NCI-H1417 (cell line): ENCODE measurements at regions not wholly inside any gene's neighbourhood (a gene's known extent, or its start where the extent isn't known, plus 50 kb on each side); places are given as distances from the start of the nearest gene placed in this dataset.
A peak's percentile ranks its signal among the peaks of the same experiment; 100 is the strongest.
"Not testable (repeated sequence)": the region's sequence is repeated elsewhere in the genome, so short reads cannot be mapped to it uniquely, and the experiment has no call there.

Experiments used
- DNase-seq, 3 experiments: peaks; one replicate each; lab custom pipeline; 2025; lab: John Stamatoyannopoulos, UW

- DNase-seq = no peak
These were observed 369.2 kb upstream of the NRP1 start for GRCh38 chr10:33703501-33704213.

DNA sequence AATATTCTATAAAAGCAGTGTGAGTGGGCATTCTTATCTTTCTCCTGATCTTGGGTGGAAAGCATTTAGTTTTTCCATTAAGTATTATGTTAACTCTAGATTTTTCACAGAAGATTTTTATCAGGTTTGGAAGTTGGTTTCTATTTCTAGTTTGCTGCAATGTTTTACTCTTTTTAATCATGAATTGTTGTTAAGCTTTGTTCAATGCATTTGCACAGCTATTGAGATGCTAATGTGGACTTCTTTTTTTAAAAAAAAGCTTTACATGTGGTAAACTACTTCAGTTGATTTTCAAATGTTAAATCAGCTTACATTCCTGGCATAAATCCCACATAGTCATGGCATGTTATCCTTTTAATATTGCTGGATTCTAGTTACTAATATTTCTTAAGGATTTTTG is 363.6 kb upstream of the NRP1 start:
- DNase-seq = no peak

DNA sequence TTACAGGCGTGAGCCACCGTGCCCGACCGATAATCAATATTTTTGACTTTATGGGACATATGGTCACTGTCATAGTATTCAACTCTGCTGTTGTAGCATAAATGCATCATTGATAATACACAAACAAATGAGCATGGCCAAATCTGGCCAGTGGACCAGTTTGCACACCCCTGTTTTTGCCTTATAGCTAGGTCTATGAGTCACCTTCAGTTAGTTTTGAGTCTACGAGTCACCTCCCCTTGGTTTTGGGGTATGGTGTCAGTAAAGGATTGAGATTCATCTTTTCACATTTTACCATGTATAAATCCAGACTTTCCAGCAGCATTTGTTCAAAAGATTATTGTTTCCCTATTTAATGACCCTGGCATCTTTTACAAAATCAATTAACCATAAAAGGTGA is 362.5 kb upstream of the NRP1 start:
- no peak for DNase-seq

DNA sequence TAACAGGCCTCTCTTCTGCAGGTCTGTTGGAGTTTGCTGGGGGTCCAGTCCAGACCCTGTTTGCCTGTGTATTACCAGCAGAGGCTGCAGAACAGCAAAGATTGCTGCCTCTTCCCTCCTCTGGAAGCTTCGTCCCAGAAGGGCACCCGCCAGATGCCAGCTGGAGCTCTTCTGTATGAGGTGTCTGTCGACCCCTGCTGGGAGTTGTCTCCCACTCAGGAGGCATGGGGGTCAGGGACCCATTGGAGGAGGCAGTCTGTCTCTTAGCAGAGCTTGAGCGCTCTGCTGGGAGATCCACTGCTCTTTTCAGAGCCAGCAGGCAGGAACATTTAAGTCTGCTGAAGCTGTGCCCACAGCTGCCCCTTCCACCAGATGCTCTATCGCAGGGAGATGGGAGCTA is 361.1 kb upstream of the NRP1 start:
- no peak for DNase-seq

DNA sequence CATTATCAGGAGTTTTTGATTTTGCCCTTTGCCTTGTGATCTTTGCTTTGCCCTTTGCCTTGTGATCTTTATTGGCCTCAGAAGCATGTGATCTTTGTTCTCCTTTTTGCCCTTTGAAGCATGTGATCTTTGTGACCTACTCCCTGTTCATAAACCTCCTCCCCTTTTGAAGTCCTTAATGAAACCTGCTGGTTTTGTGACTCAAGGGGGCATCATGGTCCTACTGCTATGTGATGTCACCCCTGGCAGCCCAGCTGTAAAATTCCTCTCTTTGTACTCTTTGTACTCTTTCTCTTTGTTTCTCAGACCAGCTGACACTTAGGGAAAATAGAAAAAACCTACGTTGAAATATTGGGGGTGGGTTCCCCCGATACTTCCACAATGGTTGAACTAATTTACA is 356.1 kb upstream of the NRP1 start:
- DNase-seq = not testable (repeated sequence)

DNA sequence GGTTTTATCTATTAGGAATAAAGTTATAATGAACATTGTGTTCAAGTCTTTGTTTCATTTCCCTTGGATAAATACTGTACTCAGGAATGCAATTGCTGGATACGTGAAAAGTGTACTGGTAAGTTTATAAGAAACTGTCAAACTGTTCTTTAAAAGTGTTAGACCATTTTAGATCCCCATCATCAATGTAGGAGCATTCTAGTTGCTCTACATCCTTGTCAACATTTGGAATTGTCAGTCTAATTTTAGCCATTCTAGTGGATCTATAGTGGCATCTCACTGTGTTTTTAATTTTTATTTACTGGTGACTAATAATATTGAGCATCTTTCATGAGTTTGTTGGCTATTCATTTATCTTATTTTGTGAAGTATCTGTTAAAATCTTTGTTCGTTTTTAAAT is 354.0 kb upstream of the NRP1 start:
- no peak for DNase-seq

DNA sequence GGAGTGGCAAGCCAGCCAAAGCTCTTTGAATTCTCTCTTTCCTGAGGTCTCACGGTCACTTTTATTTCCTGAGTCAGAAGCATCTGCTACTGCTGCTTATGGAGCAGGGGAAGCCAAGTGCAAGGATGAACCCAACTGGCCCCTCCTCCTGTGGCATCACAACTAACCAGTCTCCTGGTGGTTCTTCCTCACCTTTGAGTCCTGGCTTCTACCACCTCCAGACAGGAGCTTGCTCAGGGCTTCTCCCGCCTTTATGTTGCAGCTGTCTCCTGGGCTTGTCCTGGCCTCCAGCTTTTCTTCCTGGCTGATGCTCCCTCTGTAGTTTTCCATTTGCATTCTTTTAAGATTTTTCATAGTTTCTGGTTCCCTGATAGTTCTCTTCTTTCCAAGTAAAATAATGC is 349.7 kb upstream of the NRP1 start:
- DNase-seq = no peak

- no peak for DNase-seq
These were observed 347.1 kb upstream of the NRP1 start for GRCh38 chr10:33681595-33681994.

GRCh38 chr10:33680036-33680435 is 345.6 kb upstream of the NRP1 start:
- DNase-seq = peak in 2 of 3 experiments; percentile 3 to 16

DNA sequence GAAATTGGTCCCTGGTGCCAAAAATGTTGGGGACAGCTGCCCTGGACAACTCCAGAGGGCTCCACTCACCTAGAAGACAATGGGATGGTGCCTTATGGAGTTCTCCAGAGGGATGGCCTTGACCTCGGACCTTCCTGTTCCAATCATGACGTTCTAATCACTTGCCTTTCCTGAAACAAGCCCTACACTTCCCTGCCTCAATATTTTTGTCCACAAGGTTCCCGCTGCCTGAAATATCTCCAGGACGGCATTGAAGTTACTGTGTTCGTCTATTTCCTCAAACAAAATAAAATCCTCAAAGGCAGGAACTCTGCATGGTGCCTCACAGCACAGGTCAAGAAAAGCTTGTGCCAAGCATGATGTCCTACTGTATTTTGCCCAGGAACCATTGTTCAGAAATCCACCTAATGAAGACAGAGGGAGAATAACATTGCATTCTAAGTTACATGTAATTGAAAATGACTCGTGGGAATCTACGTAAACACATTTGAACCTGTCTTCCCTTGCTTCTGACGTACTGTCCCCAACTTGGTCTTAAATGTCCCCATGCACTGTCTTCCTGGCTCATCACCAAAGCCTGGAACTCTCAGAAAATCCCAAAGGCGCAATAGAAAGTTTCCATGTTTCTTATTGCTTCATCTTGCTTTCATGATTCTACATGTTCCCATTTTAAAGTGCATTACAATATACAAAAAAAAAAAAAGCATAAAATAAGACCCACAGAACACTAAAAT is 342.3 kb upstream of the NRP1 start:
- DNase-seq = no peak

DNA sequence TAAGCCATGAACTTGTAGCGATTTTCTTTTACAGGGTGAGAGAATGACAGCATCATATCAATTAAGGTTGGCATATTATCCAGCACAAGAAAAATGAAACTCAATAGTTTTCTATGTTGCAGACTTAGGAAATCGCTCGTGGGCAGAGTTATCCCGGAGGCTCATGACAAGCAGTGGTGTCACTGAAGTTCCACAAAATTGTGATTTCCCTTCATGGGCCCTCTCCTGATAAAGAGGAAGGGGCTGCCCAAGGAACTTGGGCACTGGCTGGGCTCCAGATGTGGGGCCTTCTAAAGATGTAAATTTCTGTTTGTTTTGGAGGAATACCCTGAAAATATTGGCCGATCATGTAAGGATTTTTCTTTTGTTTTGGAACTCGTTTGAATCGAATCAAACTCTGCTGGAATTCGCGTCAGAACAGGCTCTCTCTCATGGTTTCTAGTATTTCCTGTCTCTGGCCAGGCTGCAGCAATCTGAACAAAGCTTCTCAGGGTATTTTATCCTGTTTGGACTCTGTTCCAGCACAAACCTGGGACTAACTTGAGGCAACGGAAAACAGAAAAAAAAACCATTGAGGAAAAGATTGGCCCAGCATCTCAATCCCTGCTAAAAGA is 340.6 kb upstream of the NRP1 start:
- no peak for DNase-seq

- no peak for DNase-seq
These were observed 340.0 kb upstream of the NRP1 start for GRCh38 chr10:33674491-33674890.

GRCh38 chr10:33673839-33674415 is 339.5 kb upstream of the NRP1 start:
- DNase-seq = no peak

DNA sequence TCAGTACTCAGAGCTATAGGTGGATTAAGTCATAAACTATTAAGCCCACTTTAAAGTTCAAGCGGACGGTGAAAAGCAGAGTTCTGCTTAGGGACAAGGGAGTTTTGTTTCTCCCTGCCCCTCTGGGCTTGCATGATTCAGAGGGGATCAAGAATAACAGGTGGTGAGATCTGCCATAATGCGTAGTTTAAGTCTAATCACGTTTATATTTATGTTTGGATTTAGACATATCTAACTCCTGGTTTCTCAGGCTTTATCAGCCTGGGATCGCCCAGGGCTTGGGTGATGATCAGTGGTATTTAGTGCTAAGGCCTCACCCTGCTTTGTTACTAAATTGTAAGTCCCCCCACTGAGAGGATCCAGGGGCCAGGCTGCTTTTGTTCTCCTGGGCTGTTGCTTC is 335.4 kb upstream of the NRP1 start:
- no peak for DNase-seq

DNA sequence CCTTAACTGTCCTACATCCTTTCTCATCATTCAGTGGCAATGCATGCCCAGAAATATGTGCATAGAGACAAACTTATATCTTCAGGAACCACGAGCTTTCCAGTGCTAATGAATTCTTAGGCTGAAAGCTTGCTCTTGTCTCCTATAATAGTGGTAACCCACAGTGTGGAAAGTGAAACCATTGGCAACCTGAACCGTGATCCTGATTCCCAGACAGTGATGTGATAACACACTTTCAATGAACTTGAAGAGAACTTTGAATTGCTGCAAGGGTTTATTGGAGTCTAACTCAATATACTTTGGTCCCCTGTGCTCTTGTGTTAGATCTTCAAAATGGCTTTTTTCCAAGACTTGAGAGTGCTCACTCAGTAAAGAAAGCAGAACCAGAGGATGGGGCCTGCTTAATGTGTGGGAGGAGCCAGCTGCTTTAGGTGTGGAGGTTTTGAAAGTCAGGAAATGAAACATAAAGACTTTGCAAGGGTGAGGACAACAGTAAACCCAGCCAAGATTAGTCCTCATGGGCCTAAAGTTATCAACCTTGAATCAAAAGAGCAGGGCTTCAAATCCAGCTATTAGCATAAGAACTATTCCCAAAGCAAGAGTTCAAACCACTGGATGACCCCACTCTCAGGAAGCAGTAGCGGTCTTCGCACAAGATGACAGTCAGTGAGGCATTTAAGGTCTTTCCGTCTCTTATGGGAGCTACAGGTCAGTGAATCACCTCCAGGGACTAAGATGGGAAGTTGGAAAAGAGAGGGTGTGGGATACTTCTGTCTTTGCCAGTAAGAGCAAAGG is 332.4 kb upstream of the NRP1 start:
- DNase-seq = peak in 1 of 3 experiments; percentile 5

DNA sequence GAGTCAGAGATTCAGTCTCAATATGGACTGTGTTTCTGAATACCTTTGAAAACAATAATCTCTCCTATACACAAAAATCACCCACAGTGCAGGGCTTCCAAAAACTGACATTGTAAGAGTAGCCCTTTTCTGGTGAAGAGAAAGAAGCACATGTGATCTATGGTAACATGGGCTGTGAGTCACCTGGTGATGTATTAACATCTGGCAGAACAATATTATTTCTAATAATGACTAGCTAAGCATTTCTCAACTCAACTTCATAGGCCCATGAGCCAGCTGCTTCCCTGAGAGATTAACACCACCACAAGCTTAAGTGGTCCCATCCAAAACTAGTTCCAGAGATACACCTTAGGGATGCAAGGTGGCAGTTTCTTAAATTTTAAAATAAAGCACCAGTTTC is 331.0 kb upstream of the NRP1 start:
- no peak for DNase-seq

DNA sequence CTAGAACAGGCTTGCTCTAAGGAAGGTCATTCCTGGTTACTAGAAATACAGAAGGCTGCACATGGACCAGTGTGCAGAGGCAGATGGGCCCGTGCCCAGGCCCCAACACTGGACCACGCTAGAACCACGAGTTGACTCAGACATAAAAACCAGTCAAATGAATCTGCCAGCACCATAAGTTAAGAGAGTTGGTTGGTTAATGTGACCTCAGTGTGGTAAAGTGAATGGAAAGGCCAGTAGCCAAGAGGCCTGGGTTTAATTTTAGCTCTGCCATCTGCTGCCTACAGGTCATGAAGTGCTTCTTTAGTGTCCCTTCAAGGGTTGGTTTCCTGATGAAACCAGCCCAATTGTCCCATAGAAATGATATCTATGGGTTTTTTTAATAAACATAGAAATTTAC is 329.6 kb upstream of the NRP1 start:
- no peak for DNase-seq

DNA sequence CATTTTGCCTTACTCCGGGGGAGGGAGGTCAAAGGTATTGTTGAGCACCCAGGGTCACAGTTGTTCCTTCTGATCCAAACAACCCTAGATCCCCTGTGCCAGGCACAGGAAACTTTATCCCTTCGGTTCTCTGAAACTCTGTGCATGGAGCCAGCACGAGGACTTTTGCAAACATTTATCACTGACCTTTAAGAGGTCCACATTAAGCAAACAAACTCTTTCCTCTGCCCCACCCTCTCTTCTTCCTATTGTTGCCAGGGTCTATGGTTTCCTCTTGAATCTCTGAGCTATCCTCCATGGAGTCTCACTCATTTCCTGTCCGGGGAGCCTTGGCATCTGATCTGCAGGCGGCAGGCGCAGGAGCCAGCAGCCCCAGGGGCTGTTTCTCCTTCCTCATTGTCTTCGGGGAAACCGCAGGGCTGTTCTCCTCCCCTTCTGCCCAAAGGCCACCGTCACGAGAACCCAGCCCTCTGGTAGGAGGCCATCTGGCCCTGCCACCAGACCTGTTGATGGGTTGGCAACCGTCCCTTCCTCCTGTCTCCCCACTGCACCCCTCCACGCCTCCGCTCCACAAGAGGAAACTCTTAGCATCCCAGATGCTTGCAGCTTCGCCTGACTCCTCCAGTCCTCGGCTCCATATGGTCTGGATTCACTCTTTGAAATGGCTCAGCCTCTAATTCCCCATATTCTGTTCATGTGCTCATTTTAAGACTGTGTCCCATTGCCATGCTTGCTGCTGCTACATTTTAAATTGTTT is 327.3 kb upstream of the NRP1 start:
- DNase-seq = peak in 1 of 3 experiments; percentile 58

DNA sequence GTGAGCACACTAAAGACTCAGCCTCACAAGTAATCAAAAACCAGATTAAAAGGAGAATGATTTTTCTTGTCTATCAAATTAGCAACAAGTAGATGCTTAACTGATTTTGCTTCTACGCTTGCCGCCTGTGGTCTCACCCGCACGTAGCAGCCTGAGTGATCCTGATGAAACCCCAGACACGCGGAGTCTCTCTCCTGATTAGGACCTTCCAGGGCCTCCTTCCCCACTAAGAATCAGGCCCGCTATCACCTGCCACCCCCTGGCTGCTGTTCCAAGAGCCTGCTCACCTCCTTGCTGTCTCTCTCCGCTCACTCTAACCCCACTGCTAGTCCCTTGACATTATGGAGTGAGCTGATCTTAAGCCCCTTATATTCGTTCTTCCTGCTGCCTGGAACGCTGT is 325.9 kb upstream of the NRP1 start:
- DNase-seq = no peak

GRCh38 chr10:33657913-33658312 is 323.4 kb upstream of the NRP1 start:
- DNase-seq = no peak

- peak in 2 of 3 experiments; percentile 7 to 50 for DNase-seq
These were observed 322.9 kb upstream of the NRP1 start for GRCh38 chr10:33657154-33657908.
